HS-27A (cell line): ENCODE measurements at regions not wholly inside any gene's neighbourhood (a gene's known extent, or its start where the extent isn't known, plus 50 kb on each side); places are given as distances from the start of the nearest gene placed in this dataset.
"Not testable (repeated sequence)": the region's sequence is repeated elsewhere in the genome, so short reads cannot be mapped to it uniquely, and the experiment has no call there.

Experiments
- DNase-seq: peaks from one replicate; pipeline ENCODE4 v3.0.0-alpha.2; 2012; ENCODE audit warnings: low read depth, missing footprints

- DNase-seq = no peak
Measured at GRCh38 chr15:38614621-38615020, 50.0 kb upstream of the RASGRP1 start.

DNA sequence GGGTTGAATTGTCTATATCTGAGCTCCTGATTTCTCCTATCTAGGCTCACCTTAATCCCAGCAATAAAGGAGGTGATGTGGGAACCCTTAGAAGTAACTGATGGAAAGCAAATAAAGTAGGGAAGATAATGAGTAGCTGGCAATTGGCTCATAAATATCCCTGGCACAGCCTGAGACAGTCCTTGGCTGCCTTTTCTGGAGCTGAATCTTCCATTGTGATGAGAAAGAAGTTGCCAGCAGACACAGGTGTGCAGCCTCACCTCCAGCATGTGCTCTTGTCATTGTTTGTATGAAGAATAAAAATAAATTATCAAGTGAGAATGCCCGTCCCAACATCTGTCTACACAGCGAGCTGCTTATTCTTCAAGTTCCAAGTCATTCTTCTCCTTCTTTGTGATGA, 53.2 kb upstream of the RASGRP1 start:
- DNase-seq = no peak

GRCh38 chr15:38618242-38618955, 53.8 kb upstream of the RASGRP1 start:
- no peak for DNase-seq

- no peak for DNase-seq
Measured at GRCh38 chr15:38620098-38620497, 55.5 kb upstream of the RASGRP1 start.

DNA sequence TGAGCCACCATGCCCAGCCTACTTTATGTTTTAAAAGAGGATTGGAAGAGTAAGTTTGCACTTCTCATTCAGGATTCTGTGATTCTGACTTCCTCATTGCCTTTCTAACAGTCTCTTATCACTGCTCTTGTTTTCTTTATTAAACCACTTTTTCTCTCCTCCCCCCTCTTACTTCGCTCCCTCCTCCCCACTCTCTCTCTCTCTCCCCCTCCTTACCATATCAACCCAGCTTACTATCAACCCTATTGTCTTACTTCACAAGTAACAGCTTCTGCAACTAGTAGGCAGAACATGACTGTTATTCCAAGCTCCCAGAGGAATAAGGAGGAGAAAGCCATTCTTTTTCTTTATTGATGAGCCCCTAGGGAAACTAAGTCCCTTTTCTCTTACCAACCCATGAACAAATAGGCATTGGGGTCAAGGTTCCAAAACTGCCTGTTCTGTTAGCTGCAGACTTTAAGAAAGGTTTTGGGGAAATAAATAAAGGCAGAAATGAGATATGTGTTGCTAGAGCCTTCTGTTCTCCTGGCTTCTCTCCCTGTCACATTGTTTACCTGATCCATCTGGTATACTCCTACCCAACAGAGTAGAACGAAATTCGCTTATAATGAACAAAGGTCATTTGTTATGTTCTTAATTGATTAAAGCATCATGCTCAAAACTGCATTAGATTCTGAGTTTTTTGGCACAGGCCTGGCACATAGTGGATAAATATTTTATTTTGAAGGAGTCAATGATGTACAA, 56.4 kb upstream of the RASGRP1 start:
- no peak for DNase-seq

DNA sequence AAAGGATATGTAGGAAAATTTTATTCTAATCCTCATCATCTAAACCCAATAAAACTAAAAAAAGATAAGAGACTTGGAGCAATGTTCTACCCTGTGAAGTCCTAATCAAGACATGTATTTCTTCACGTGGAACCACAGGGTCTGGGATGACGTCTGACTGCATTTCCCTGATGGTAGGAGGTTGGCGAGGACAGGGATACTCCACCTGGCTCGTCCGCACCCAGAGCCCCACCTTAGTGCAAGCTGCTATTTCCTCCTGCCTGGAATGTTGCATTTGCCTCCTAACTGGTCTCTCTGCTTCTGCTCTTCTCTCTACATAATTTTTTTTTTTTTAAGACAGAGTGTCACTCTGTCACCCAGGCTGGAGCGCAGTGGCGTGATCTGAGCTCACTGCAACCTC, 57.7 kb upstream of the RASGRP1 start:
- DNase-seq = no peak

GRCh38 chr15:38622908-38623307, 58.3 kb upstream of the RASGRP1 start:
- DNase-seq = no peak

GRCh38 chr15:38623744-38624143, 59.1 kb upstream of the RASGRP1 start:
- no peak for DNase-seq

DNA sequence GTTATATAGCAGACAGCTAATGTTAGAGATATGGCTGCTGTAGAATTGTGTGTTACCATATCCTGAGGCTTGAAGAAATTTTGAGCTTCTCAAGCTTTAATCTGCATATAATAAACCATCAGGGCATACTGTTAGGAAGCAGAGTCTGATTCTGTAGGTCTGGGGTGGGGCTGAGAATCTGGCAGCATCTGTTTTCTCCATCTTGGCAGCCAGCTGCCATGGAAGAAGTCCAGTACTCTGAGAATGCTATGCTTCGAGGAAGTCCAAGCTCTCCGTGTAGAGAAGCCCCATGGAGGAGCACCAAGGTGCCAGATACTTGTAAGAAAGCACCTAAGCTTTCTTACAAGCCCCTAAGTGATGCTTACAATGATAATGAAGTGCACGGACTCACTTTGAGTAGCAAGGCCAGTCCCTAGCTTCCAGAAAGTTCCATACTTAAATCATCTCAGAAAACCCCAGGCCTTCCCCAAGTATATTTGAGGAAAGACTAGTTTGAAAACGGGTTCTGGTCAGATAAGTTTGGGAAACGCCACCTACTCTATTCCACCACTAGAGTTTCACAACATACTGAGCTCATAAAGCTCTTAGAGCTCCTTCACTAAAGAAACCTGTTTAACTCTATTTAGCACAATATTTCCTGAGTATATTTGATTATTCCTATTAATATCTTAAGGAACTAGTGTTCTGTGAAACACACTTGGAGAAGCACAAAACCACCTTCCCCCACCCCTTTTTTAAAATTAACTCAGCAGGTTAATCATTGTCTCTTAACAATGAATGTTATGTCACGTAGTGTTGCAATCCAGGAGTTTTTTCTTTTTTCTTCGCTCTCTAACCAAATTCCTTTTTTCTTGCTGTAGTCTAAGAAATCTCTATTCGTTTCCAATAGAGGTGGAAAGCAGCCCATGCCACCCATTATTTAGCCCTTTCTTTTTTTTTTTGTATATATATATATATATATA, 59.9 kb upstream of the RASGRP1 start:
- no peak for DNase-seq

- DNase-seq = no peak
Measured at GRCh38 chr15:38625886-38626285, 61.3 kb upstream of the RASGRP1 start.

- DNase-seq = no peak
Measured at GRCh38 chr15:38626443-38627050, 61.9 kb upstream of the RASGRP1 start.

GRCh38 chr15:38627689-38628277, 63.2 kb upstream of the RASGRP1 start:
- no peak for DNase-seq

- no peak for DNase-seq
Measured at GRCh38 chr15:38631119-38632075, 66.8 kb upstream of the RASGRP1 start.

DNA sequence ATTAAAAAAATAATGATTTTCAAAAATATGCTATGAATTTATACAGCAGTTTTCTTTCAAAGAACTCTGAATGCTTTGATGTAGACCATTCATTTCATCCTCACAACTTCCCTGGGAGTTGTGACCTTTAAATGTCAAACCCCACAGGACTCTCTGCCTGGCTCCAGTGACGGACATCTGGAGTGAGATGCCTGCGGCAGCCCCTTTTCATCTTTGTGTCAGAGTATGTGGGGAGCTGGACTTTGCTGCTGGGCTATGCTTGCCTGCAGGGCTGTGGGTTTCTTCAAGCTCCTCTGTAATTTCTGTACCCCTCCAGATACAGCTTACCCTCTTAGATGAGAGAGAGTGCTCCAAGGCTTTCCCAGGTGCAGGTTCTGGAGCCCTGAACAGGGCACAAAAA, 70.6 kb upstream of the RASGRP1 start:
- DNase-seq = no peak

- DNase-seq = no peak
Measured at GRCh38 chr15:38636597-38636996, 72.0 kb upstream of the RASGRP1 start.

DNA sequence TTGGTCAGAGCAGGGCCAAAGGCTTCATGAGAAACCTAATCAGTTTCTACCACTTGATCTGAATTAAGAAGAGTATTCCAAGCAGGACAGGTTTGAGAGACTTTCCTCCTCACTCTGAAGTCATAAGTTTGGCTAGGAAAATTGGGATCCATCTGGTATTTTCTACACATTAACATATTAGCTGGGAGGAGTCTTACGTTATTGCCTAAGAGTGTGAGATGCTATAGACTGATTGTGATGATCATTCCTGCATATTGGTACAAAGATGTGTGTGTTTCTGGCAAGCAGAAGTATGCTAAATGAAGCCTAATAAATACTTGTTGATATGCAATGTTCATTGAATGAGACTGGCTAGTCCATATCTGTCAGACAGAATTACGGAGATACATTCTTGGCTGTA, 73.5 kb upstream of the RASGRP1 start:
- no peak for DNase-seq

DNA sequence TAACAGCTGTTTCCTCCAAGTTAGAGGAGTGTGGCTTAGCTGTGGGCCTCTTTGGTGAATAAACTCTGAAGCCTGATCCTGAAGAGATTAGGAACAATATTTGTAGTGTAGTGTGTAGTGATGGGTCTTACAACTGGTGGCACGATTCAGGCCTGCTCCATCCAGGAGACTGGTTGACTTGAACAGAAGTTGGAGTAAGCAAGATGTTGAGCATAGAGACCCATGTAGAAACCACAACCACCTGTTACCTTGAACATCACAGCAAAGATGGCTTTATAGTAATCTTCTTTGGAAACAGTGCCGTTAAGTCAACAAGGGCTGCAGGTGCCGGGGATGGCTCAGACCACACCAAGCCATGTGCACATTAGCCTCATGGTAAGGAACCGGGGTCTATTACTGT, 74.2 kb upstream of the RASGRP1 start:
- DNase-seq = no peak

DNA sequence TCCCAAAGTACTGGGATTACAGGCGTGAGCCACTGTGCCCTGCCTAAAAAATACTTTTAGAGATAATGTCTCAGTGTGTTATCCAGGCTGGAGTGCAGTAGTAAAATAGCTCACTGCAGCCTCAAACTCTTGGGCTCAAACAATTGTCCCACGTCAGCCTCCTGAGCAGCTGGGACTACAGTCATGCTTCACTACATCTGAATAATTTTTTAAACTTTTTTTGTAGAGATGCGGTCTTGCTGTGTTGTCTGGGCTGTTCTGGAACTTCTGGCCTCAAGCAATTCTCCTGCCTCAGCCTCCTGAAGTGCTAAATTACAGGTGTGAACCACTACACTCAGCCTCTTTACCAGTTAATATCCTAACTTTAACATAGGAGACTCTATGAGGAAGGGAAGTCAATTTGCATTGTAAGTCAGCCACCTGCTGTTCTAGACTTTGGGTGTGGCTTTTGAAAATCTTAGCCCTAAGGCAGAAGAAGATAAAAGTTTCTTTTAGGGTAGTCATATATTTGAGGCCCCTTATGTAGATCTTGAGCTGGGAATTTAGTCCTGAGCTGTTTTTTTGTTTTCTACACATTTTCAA, 78.2 kb upstream of the RASGRP1 start:
- no peak for DNase-seq

DNA sequence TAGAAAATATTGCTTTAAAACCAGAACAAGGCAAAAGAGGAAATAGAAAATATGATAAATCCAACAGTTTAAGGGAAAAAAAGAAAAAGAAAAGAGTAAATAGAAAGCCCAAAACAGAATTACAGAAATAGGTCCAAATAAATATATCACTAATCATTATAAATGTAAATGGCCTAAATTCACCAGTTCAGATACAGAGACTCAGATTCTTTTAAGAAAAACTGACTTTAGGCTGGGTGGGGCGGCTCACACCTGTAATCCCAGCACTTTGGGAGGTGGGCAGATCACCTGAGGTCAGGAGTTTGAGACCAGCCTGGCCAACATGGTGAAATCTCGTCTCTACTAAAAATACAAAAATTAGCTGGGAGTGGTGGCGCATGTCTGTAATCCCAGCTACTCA, 79.7 kb upstream of the RASGRP1 start:
- DNase-seq = not testable (repeated sequence)

GRCh38 chr15:38646716-38647115, 82.1 kb upstream of the RASGRP1 start:
- no peak for DNase-seq
